ENCODE measurements at regions not wholly inside any gene's neighbourhood (a gene's known extent, or its start where the extent isn't known, plus 50 kb on each side); places are given as distances from the start of the nearest gene placed in this dataset.

GRCh38 chr18:43649649-43650357, 372.5 kb upstream of the SYT4 start:
- Histone ChIP-seq H3K4me3 (replicated peaks; ENCODE audit: insufficient read depth, low read length) (no peak overlapping the region), H3K27me3 (ENCODE audit: insufficient read depth, poor library complexity, severe bottlenecking) (no peaks in the 10 kb centered on the region), H3K27ac (replicated peaks) (no peak overlapping the region)
- TF ChIP-seq CTCF (IDR thresholded peaks at IDR 0.05; ENCODE audit: insufficient read depth, low read length) (no peak), GABPA (IDR thresholded peaks at IDR 0.05; ENCODE audit: low read depth) (no peak), SPI1 (IDR thresholded peaks at IDR 0.05; ENCODE audit: borderline replicate concordance, low read depth) (no peak), POLR2AphosphoS5 (IDR thresholded peaks at IDR 0.05; ENCODE audit: low read depth) (no peak), REST (IDR thresholded peaks at IDR 0.05; ENCODE audit: insufficient replicate concordance, low read depth) (no peak)
- no peak for DNase-seq (ENCODE audit: low read depth in 1 of 2, low spot score in 1 of 2)

GRCh38 chr18:43650426-43650825, 373.1 kb upstream of the SYT4 start:
- DNase-seq (ENCODE audit: low read depth in 1 of 2, low spot score in 1 of 2): no peak
- Histone ChIP-seq H3K4me3 (replicated peaks; ENCODE audit: insufficient read depth, low read length) (no peak overlapping the region), H3K27me3 (ENCODE audit: insufficient read depth, poor library complexity, severe bottlenecking) (no peaks in the 10 kb centered on the region), H3K27ac (replicated peaks) (no peak overlapping the region)
- TF ChIP-seq CTCF (IDR thresholded peaks at IDR 0.05; ENCODE audit: insufficient read depth, low read length): no peak
- no peak for TF ChIP-seq SPI1 (IDR thresholded peaks at IDR 0.05; ENCODE audit: borderline replicate concordance, low read depth)
- no peak for TF ChIP-seq GABPA (IDR thresholded peaks at IDR 0.05; ENCODE audit: low read depth)
- no peak for TF ChIP-seq POLR2AphosphoS5 (IDR thresholded peaks at IDR 0.05; ENCODE audit: low read depth)
- no peak for TF ChIP-seq REST (IDR thresholded peaks at IDR 0.05; ENCODE audit: insufficient replicate concordance, low read depth)

GRCh38 chr18:43651057-43651456, 373.8 kb upstream of the SYT4 start:
- TF ChIP-seq SPI1 (IDR thresholded peaks at IDR 0.05; ENCODE audit: borderline replicate concordance, low read depth): no peak
- no peak for TF ChIP-seq REST (IDR thresholded peaks at IDR 0.05; ENCODE audit: insufficient replicate concordance, low read depth)
- no peak for TF ChIP-seq POLR2AphosphoS5 (IDR thresholded peaks at IDR 0.05; ENCODE audit: low read depth)
- no peak for TF ChIP-seq GABPA (IDR thresholded peaks at IDR 0.05; ENCODE audit: low read depth)
- DNase-seq (ENCODE audit: low read depth in 1 of 2, low spot score in 1 of 2): no peak
- H3K27me3 ChIP-seq (ENCODE audit: insufficient read depth, poor library complexity, severe bottlenecking): no peaks in the 10 kb centered on the region
- H3K4me3 ChIP-seq (replicated peaks; ENCODE audit: insufficient read depth, low read length): no peak overlapping the region
- no peak overlapping the region for H3K27ac ChIP-seq (replicated peaks)

Data from HL-60 (cell line).